Stimulated activated CD4-positive, alpha-beta T cell treated with anti-CD3 and anti-CD28 coated beads, Interleukin-12 subunit alpha, Interleukin-12 subunit beta, amount 100 ng/mL, for 48 hours (primary cell): ENCODE measurements at regions not wholly inside any gene's neighbourhood (a gene's known extent, or its start where the extent isn't known, plus 50 kb on each side); places are given as distances from the start of the nearest gene placed in this dataset.

Source experiments
- DNase-seq, 3 donors: peaks; one replicate each; pipeline ENCODE4 v3.0.0-alpha.2; 2020; ENCODE audit warnings: low read depth in 2 of 3, low spot score in 1 of 3

DNA sequence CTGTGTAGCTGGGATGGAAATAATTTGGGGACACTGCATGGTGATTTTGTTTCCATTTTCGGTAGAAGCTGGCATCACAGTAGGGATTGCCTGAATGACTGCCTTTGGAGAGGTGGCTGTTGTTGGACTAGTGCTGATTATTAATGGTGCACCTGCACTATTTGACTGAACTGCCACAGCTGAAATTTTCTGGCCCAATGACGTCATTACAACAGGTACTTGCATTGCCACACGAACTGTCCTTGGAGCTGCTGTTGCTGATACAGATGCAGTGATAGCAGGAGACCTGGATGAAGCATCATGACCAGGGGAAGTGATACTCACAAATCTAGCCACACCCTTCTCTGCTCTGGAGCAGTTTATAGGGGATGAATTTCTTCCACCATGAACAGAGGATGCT lies 95.6 kb upstream of the FOXC1 start:
- no peak for DNase-seq

DNA sequence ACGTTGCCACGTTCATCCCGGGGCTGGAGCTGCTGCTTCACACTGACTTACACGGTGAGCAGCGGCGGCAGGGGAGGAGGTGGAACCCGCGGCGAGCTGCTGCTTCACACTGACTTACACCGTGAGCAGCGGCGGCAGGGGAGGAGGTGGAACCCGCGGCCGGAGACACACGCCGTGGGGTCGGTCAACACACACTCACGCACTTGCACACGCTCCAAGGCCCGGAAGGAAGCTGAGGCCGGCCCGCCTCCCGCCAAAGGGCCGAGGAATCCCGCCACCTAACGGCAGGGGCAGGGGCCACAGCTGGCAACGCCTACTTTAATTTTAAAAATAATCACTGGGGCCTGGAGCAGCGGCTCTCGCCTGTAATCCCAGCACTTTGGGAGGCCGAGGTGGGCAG lies 94.4 kb upstream of the FOXC1 start:
- DNase-seq: no peak

DNA sequence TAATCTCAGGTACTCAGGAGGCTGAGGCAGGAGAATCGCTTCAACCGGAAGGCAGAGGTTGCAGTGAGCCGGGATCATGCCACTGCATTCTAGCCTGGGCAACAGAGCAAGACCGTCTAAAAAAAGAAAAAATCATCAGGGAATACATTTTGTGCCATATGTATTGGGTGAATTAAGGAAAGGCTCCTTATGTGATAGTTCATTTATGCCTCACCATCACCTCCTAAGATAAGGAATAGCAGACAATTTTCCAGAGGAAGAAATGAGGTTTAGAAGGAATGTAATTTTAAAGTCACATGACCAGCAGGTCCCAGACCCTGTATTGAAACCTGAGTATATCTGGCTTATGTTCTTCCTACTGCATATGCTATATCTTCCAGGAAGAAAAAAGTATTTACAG lies 93.9 kb upstream of the FOXC1 start:
- no peak for DNase-seq

DNA sequence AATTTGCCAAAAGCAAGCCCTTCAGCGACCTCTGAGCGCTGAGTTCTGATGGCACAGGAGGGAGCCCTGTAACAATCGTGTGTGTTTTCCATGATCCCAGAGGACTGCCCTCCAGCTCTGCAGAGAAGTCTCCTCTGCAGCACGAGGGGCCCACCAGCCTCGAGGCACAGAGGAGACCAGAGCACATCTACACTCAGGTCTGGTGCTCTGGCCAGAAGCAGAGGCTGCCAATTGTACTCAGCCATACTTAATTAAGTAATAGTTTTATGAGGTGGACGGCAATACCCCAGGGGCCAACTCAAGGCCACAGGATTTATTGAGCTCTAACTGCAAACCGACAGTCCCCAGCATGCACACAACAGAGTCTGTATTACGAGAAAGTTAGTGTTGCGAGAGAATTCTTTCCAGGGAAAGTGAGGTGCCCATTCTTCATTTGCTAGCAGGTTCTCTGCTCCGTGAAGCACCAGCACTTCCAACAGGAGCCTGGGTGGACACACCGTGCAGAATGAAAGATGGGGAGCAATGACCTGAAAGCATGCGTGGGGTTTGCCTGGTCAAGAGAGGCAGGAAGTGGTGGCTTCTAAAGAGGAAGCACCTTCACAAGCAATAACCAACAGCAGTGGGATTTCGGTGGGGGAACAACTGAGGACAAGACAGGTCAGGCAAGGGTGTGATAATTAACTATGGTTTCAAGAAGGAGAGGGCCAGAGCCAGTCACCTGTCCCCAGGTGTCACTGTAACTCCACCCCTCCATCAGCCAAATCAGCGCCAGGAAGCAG lies 92.8 kb upstream of the FOXC1 start:
- DNase-seq: no peak

DNA sequence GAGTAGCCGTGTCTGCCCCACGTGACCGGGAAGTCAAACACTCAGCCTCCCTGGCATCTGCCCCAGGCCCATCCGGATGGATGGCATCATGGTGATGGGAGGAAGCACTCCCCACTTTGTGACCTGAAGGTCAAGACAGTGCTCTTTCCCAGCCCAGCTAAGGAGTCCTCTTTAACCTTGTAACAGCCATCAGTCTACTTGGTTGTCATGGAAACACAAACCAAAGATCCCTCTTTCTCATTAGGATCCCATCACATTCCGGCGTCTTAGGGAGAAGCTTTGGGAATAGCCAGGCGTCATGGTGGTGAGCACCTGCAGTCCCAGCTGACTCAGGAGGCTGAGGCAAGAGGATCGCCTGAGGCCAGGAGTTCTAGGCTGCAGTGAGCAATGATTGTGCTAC lies 90.9 kb upstream of the FOXC1 start:
- DNase-seq: no peak

DNA sequence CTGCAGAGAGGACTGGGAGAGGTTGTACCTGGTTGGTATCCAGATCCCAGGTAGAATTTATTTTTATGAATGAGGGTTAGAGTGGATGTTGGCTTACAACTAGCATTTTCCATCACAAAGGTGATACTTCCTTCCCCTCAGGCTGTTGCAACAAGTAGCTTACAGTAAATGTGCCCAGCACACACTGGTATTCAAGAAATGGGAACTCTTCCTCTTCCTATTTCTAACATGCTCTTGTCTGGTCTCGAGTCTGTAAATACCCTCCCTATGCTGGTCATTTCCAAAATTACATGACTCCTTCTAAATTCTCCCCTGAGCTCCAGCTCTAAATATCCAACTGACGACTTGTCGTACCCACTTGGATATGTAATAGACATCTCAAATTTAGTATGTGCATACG lies 90.1 kb upstream of the FOXC1 start:
- DNase-seq: no peak

DNA sequence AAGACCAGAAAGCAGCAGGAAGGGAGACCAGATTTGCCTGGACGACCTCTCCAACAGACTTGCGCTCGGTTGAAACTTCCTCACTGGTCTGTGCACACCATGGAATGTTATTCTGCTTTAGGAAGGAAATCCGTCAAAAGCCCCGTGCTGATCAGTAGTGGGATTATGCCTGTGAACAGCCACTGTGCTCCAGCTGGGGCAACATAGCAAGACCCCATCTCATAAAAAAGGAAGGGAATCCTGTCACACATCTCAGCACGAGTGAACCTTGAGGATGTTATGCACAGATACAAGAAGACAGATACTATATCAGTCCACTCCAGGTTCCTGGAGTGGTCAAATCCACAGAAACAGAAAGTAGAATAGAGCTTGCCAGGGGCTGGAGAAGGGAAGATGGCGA lies 86.9 kb upstream of the FOXC1 start:
- no peak for DNase-seq

DNA sequence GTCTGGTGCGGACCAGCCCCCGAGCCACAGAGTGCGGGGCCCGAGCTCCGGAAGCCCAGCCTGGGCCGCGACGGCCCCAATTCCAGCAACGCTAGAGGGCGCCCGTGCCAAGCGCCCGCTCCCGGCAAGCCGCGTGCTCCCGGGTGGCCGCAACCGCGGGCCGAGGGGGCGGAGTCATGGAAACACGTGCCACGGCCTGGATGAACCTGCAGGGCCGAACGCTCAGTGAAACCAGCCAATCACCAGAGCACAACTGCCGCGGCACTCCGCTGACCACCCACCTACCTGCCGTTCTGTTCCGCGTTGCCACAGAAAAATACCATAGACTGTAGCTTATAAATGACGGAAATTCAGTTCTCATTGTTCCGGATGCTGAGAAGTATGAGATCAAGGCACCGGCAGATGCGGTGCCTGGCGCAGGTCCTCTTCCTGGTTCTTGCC lies 85.7 kb upstream of the FOXC1 start:
- peak; percentile 53 to 70 (median 69) for DNase-seq

DNA sequence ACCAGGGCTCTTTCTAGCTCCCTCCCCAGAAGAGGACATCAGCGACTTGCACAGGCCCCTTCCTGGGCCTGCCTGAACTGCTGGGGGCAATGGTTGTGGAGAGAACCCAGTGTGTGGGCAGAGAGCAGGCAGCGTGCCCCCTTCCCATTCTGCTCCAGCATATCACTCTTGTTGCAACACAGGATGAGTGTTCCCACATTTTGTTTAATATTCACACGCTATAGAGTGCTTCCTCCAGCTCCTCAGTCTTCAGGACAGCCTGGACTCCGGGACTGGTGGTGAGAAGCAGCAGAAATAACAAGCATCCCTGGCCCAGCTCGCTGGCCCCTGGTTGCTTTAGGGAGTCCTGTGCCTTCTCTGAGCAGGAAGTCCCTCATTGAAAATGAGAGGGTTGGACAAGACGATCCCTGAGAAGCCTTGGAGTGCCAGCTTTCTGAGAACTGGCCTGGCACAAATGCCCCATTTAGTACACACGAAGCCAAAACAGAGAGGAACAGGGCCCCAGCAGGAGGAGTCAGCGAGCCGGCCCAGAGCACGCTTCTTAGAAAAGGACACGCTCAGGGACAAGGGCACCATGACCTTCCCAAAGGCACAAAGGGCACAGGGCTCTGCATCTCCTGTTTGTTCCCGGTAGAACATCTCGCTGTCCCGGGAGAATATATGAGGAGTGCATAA lies 84.2 kb upstream of the FOXC1 start:
- no peak for DNase-seq

DNA sequence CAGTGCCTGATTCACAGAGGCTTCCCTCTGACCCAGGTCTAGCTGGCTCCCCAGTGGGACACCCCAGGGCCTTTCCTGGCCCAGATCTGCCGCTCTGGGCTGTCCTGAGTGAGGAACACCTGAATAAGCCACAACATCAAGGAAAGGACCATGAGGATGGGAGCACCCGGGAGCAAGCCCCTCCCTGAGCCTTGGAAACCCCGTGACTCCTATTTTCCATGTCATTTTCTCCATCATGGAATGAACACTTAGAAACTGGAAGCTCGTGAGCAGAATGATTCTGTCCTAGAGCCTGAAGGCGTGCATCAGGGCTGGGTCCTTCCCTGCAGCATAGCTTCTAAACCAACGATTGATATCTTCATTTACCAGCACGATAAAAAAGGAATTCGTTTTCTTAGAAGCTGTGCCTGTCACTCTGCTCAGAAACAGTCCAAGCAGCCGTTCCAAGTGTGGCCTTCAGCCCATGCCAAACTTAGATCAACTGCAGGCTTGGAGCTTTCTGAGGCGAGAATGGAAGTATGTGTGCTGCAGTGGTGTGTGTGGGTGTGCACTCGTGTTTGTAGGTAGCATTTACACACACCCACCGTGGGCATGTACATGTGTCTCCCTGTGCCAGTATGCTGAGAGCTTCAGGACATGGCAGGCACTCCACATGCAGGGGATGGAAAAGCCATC lies 83.2 kb upstream of the FOXC1 start:
- DNase-seq: no peak

DNA sequence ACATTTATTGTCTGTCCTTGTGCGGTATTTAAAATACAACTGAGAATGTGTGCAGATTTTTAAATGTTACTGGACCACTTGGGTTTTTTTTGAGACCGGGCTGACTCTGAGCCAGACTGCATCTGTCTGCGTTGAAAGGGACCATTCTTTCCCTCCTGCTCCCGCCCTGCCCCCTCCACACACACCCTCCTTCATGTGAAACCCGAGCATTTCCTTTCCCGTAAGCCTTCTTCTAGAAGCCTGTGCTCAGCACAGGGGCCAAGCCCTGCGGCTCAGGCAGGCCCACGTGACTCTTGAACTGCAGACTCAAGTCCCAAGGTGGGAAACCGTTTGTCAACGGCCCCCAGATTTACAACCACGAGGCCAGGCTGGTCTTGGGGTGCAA lies 82.7 kb upstream of the FOXC1 start:
- DNase-seq: no peak

DNA sequence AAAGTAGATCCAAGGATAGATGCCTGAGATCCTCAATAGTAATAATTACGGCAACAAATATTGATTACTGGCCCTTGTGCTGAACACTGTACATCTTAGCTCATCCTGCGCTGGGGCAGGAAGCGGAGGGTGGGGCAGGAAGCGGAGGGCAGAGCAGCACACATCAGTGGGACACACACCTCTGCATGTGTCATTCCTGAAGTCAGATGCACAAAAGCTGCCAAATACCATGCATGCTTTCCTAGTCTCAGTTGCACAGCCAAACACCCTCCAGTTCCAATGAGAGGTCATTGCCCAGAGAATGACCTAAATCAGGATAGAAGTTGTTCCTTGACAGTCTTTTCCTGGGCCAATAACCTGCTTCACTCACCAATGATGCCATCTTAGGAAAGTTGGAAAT lies 74.4 kb upstream of the FOXC1 start:
- no peak for DNase-seq

DNA sequence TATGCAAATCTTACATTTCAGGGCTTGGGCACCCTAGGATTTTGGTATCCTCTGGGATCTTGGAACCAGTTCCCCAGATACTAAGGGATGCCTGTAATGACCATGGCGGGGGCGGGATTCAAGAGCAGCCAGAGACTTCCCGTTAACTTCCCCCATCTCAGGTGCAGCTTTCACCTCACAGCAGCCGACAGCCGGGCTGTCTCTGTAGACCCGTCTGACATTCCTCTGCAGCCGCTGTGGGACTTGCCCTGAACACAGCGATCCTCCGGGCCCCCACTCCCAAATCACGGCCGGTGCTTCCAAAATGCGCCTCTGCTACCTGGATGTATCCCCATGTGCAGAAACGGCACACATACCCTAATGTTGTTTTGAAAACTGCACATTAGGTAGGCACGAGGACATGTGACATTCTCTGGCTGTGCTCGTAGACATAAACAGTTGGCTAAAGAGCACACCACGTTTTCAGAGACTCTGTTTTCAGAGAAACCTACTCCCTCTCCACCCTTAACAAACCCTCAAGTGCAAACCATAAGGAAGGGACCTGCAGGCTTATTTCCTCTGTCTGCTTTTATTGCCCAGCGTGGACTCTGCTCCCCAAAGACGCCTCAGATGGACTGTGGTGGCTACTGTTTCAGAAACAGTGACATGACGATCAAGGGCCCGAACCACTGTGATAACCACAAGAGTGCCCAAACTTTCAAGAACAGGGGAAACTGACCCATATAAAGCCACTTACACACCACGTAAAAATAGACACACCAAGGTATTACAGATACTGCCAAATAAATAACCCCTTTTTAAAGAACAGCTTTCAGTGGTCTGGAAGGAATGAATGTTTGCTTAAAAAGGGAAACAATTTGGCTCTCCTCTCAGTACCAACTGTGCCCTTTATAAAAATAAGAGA lies 72.9 kb upstream of the FOXC1 start:
- no peak for DNase-seq

DNA sequence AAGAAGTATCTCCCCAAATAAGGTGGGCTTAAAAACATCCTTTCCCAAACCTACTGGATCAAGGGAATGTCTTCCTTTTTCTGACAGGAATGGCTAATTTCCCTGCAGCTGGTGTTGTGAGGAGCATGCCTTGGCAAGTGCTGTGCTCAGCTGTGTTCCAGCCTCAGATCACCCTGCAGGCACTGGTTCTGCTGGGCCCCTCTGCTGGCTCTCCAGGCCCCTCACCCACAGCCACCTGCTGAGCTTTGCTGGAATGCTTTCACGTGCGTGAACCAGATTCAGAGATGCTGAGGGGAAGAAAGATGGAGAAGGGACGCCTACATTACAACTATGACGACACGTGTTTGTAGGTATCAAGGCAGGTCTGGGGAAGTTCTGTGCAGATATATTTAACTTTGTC lies 71.3 kb upstream of the FOXC1 start:
- no peak for DNase-seq

DNA sequence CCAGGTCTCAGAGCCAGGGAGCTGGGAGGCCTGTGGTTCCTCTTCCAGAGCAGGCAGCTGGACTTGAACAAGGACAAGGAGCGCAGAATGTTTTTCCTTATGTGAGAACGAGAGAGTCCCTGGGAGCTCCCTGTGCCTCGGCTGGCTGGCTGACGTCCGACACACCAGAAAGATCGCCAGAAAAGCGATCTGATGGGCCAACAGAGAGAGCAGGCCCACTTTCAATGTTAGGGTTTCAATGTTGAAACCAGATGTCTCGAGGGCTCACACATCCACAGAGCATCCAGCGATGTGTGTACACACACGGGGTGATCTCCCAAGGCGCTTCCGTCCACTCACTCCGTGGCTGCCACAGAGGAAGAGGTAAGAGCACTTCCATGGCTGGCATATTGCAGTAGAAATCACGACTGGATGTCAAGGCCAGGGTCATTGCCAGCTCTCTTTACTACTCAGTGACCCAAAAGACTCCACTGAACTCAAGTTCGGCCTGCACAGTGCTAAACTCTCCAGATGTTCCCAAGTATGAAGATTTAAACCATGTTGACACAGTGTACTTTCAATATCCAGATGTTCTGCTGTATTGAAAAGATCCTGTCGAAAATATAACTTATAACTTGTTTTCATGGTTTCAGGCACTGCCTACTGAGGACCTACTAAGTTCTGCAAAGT lies 70.8 kb upstream of the FOXC1 start:
- no peak for DNase-seq

DNA sequence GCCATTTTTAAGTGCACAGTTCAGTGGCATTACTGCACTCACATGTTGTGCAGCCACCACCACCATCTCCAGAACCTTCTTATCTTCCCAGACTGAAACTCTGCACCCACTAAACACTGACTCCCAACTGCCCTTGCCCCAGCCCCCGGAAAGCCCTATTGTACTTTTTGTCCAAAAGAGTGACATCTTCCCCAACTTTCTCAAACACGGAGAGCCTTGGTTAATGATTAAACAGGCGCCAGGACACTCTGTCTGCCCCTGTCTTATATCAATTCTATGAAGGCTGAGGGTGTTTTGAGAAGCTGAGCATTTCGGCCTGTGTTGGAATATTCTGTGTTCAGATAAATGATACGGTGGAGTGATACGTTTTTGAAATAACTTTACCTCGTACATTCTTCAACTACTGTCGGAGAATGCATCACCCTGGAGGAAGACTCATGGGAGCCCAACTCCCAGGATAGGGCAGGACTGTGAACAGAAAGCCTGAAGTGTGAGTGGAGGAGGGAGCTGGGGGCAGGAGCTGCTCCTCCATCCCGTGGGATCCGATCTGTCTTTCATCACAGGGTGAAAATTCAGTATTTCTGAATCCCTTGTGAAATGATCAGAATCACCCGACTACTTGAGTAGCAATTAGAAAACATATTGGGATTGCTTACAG lies 68.7 kb upstream of the FOXC1 start:
- no peak for DNase-seq

DNA sequence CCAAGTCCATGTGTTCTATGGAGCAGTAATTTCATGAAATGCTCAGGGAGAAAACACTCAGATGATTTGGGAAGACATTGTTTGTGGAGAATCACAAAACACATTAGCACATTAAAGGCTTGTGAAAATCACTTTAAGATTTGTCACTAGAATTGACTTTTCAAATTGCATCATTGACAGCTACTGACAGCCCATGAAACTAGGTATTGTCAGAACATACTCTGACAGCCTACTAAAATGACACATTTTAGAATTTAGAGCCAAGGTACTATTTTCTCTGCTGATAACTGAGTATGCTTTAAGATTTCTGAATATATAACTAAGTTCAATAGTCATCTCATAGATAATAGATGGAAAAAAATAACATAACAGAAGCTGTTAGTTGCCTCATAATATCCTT lies 67.4 kb upstream of the FOXC1 start:
- no peak for DNase-seq

DNA sequence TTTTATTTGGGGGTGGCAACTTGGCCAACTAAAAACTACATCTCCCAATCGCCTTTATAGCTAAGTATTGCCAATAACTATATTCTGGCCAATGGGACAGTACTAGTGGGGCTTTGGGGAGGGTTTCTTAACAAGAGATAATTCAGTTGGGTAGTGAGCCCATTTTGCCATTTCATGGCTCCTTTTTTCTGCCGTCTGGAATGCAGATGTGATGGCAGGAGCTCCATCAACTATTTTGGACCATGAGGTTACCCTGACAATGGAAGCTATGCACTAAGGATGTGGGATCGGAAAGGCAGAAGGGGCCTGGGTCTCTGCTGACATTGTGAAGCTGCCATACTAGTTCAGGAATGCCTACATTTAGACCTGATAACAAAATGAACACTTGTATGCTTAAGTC lies 67.0 kb upstream of the FOXC1 start:
- no peak for DNase-seq

DNA sequence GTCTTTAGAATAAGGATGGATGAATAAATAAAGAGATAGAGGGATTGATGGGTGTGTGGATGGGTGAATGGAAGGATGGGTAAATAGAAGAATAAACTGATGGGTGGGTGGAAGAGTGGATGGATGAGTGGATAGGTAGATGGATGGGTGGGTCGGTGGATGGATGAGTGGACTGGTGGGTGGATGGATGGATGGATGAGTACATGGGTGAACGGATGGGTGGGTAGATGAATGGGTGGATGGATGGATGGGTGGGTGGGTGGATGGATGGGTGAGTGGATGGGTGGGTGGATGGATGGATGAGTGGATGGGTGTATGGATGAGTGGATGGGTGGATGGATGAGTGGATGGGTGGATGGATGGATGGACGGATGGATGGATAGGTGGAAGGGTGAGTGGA lies 65.7 kb upstream of the FOXC1 start:
- DNase-seq: no peak

DNA sequence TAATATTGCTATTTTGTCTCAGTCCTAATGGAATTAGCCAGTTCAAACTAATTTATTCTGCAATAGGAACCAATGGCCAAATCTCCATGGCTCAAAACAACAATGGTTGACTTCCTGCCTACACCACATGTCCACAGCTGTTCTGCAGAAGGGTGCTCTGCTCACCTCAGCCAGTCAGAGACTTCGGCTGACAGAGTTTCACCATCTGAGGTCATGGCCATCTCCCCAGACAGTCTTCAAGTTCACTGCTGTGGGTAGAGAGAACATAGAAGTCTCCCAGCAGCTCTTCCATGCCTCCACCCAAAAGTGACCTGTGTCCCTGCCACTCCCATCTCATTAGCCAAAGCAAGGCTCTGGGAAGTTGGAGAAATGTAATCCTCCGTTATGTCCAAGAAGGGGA lies 65.1 kb upstream of the FOXC1 start:
- DNase-seq: no peak
